OCI-LY3 (cell line): ENCODE measurements at regions not wholly inside any gene's neighbourhood (a gene's known extent, or its start where the extent isn't known, plus 50 kb on each side); places are given as distances from the start of the nearest gene placed in this dataset.
"Not testable (repeated sequence)": the region's sequence is repeated elsewhere in the genome, so short reads cannot be mapped to it uniquely, and the experiment has no call there.

Experiments
- H2AFZ ChIP-seq: fragments of 200-600, 300-600 bp; shearing (Covaris generic); 2 replicates; pipeline ENCODE4 v1.6.0; 2014; ENCODE audit warnings: antibody characterized with exemption, low read depth, low read length
- H3K27ac ChIP-seq: fragments of 200-600, 300-600 bp; sonication (generic); 2 replicates; pipeline ENCODE4 v1.5.1; 2014; ENCODE audit warnings: mild to moderate bottlenecking, low read length, moderate library complexity, mixed read lengths
- H3K27me3 ChIP-seq: fragments of 200-600, 300-600 bp; sonication (generic); 2 replicates; pipeline ENCODE4 v1.6.1; 2014; ENCODE audit warnings: low read depth, low read length, mixed read lengths
- H3K36me3 ChIP-seq: fragments of 200-600, 300-600 bp; sonication (generic); replicated peaks from 2 replicates; pipeline ENCODE3; 2014; ENCODE audit warnings: low read depth, low read length, mixed read lengths
- H3K4me1 ChIP-seq: fragments of 300-600, 200-600 bp; sonication (generic); 2 replicates; pipeline ENCODE4 v1.6.1; 2014; ENCODE audit warnings: low read length, mixed read lengths
- H3K4me2 ChIP-seq: fragments of 200-600, 300-600 bp; sonication (generic); 2 replicates; pipeline ENCODE4 v1.6.1; 2014; ENCODE audit warnings: low read length, mixed read lengths
- H3K4me3 ChIP-seq: fragments of 300-600, 200-600 bp; sonication (generic); 2 replicates; pipeline ENCODE4 v1.5.1; 2014; ENCODE audit warnings: antibody characterized with exemption, mild to moderate bottlenecking, low read length, moderate library complexity
- H3K79me2 ChIP-seq: fragments of 300-600, 200-600 bp; shearing (Covaris generic); 2 replicates; pipeline ENCODE4 v1.6.1; 2014; ENCODE audit warnings: mild to moderate bottlenecking, low read length, mixed read lengths
- H3K9ac ChIP-seq: fragments of 300-600, 200-600 bp; shearing (Covaris generic); 2 replicates; pipeline ENCODE4 v1.6.0; 2014; ENCODE audit warnings: mild to moderate bottlenecking, low read length, moderate library complexity
- H3K9me3 ChIP-seq: fragments of 200-600, 300-600 bp; shearing (Covaris generic); 2 replicates; pipeline ENCODE4 v1.6.1; 2014; ENCODE audit warnings: low read length, mixed read lengths; ENCODE audit not compliant: insufficient read depth
- H4K20me1 ChIP-seq: fragments of 200-600, 300-600 bp; sonication (generic); 2 replicates; pipeline ENCODE4 v1.6.1; 2016; ENCODE audit warnings: low read length, mixed read lengths; ENCODE audit not compliant: insufficient read depth
- EZH2phosphoT487 ChIP-seq: fragments of 200-600 bp; shearing (Covaris generic); IDR thresholded peaks from 2 replicates; pipeline ENCODE4 v1.6.1; 2018; ENCODE audit warnings: antibody characterized with exemption, mixed run types, low read depth
- TF ChIP-seq, protein P1 (sequence below): fragments of 200-600, 300-600 bp; sonication (generic); IDR thresholded peaks from 2 replicates; pipeline ENCODE4 v1.5.1; 2014; ENCODE audit warnings: antibody characterized with exemption, low read length, low read depth

DNA sequence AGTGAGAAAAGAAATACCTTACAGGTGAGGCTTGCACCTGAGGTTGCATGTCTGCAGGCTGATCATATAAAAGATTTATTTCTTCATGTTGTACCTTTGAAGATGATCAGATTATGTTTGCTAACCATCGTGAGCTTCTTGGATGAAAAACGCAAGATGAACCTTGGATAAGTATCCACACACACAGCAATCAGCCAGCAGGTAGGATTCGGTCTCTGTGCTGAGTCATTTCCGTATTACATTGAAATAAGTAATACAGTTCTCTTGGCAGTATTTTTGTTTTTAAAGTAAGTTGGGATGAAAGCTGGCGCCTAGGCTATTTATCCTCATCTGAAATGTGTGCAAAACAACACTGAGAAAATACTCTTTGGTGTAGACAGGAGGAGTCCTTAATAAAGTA, 109.0 kb upstream of the PRKCQ start:
- no peaks in the 10 kb centered on the region for H3K9me3 ChIP-seq
- H3K27me3 ChIP-seq, result no peaks in the 10 kb centered on the region
- no peak overlapping the region for H2AFZ ChIP-seq
- H4K20me1 ChIP-seq, result no peaks in the 10 kb centered on the region
- H3K27ac ChIP-seq, result no peak overlapping the region
- H3K4me1 ChIP-seq, result no peaks in the 10 kb centered on the region
- no peaks in the 10 kb centered on the region for H3K79me2 ChIP-seq
- no peak overlapping the region for H3K4me2 ChIP-seq
- H3K4me3 ChIP-seq, result no peak overlapping the region
- H3K36me3 ChIP-seq, result no peaks in the 10 kb centered on the region
- TF ChIP-seq, protein P1, sequence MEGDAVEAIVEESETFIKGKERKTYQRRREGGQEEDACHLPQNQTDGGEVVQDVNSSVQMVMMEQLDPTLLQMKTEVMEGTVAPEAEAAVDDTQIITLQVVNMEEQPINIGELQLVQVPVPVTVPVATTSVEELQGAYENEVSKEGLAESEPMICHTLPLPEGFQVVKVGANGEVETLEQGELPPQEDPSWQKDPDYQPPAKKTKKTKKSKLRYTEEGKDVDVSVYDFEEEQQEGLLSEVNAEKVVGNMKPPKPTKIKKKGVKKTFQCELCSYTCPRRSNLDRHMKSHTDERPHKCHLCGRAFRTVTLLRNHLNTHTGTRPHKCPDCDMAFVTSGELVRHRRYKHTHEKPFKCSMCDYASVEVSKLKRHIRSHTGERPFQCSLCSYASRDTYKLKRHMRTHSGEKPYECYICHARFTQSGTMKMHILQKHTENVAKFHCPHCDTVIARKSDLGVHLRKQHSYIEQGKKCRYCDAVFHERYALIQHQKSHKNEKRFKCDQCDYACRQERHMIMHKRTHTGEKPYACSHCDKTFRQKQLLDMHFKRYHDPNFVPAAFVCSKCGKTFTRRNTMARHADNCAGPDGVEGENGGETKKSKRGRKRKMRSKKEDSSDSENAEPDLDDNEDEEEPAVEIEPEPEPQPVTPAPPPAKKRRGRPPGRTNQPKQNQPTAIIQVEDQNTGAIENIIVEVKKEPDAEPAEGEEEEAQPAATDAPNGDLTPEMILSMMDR, result no peak
- no peak for TF ChIP-seq EZH2phosphoT487
- no peak overlapping the region for H3K9ac ChIP-seq

DNA sequence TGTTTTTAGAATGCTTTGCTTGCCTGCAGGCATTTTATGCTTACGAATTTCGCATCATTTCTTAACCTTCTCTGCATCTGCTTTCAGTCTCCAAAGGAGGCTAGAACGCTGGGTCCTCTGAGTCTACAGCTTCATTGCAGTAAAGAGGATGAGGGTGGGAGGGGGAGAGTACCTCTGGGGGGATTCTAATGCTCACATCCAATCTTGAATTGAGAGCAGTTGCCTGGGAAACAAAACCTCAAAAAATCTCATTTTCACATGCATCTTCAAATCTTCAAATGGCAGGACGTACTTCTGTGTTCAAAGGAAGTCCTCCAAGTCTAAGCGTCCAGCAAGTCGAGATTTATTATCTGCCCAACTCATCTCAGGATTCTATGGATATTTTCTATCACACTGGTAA, 100.7 kb upstream of the PRKCQ start:
- H3K9me3 ChIP-seq, result no peaks in the 10 kb centered on the region
- H3K79me2 ChIP-seq, result no peaks in the 10 kb centered on the region
- no peaks in the 10 kb centered on the region for H3K4me1 ChIP-seq
- H3K36me3 ChIP-seq, result no peaks in the 10 kb centered on the region
- H3K4me2 ChIP-seq, result no peak overlapping the region
- no peak overlapping the region for H2AFZ ChIP-seq
- H3K9ac ChIP-seq, result no peak overlapping the region
- H3K27ac ChIP-seq, result no peak overlapping the region
- H3K27me3 ChIP-seq, result peaks cover 11% of the 10 kb centered on the region
- no peak overlapping the region for H3K4me3 ChIP-seq
- TF ChIP-seq, protein P1, result no peak
- no peak for TF ChIP-seq EZH2phosphoT487
- no peaks in the 10 kb centered on the region for H4K20me1 ChIP-seq

DNA sequence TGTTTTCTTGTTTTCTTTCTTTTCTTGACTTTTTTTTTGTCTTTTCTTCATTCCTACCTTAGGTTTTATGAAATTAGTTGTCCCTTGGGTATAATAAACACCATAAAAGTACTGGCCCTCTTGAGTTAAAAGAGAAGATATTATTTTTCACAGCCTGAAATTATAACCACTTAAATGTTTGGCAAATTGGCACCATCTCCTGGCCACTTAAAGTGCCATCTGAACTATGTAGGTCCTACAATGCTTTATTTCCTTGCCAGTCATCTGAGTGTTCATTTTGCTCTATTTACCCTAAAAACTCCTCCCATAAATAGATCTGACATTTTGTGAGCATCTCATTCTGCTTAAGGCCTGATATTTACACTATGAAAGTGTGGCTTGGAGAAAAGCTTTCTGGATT, 98.9 kb upstream of the PRKCQ start:
- peaks cover 19% of the 10 kb centered on the region for H3K27me3 ChIP-seq
- H3K36me3 ChIP-seq, result no peaks in the 10 kb centered on the region
- no peak overlapping the region for H3K9ac ChIP-seq
- no peak overlapping the region for H3K4me2 ChIP-seq
- no peaks in the 10 kb centered on the region for H3K79me2 ChIP-seq
- peaks cover 7% of the 10 kb centered on the region for H3K4me1 ChIP-seq
- H3K4me3 ChIP-seq, result no peak overlapping the region
- no peaks in the 10 kb centered on the region for H4K20me1 ChIP-seq
- no peaks in the 10 kb centered on the region for H3K9me3 ChIP-seq
- no peak overlapping the region for H3K27ac ChIP-seq
- H2AFZ ChIP-seq, result no peak overlapping the region
- TF ChIP-seq, protein P1, result no peak
- no peak for TF ChIP-seq EZH2phosphoT487

DNA sequence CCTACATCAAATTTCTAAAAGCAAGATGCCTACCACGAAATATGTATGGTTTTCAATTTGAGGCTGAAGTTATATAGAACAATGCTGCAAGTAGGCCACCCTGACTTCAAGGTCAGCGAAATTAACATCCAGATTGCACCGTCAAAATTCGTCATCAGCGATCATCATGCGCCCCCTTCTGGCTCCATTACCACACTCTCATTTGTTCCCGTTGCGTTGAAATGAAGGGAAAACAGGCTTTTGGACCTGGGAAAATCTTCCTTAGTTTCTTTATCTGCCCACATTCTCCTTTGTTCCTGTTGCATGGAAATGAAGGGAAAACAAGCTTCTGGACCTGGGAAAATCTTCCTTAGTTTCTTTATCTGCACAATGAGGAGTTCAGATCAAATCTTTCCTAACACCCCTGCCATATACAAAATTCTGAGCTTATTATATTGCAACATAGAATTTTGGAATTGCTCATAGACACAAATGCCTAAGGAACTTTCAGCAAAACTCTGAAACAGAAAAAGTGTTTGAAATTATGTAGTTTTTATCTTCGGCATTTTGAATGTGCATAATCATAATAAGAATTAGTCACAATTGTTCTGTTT, 98.2 kb upstream of the PRKCQ start:
- H3K9me3 ChIP-seq, result no peaks in the 10 kb centered on the region
- no peaks in the 10 kb centered on the region for H4K20me1 ChIP-seq
- no peaks in the 10 kb centered on the region for H3K36me3 ChIP-seq
- peaks cover 25% of the 10 kb centered on the region for H3K27me3 ChIP-seq
- H3K27ac ChIP-seq, result no peak overlapping the region
- H3K4me3 ChIP-seq, result no peak overlapping the region
- H3K4me2 ChIP-seq, result no peak overlapping the region
- H3K79me2 ChIP-seq, result no peaks in the 10 kb centered on the region
- H3K9ac ChIP-seq, result no peak overlapping the region
- H3K4me1 ChIP-seq, result peaks cover 7% of the 10 kb centered on the region
- no peak for TF ChIP-seq EZH2phosphoT487
- TF ChIP-seq, protein P1, result peak; percentile 69
- no peak overlapping the region for H2AFZ ChIP-seq

DNA sequence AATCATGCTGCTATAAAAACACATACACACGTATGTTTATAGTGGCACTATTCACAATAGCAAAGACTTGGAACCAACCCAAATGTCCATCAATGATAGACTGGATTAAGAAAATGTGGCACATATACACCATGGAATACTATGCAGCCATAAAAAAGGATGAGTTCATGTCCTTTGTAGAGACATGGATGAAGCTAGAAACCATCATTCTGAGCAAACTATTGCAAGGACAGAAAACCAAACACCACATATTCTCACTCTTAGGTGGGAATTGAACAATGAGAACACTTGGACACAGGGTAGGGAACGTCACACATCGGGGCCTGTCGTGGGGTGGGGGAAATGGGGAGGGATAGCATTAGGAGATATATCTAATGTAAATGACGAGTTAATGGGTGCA, 97.1 kb upstream of the PRKCQ start:
- not testable (repeated sequence) for H3K4me1 ChIP-seq, H4K20me1 ChIP-seq, H2AFZ ChIP-seq, H3K27ac ChIP-seq, H3K79me2 ChIP-seq, H3K9ac ChIP-seq, H3K4me3 ChIP-seq, H3K36me3 ChIP-seq, H3K9me3 ChIP-seq, H3K4me2 ChIP-seq
- peaks cover 21% of the 10 kb centered on the region for H3K27me3 ChIP-seq
